Stimulated activated naive CD4-positive, alpha-beta T cell treated with Interleukin-2 at 50 U/mL for 16 hours (primary cell): ENCODE measurements at regions not wholly inside any gene's neighbourhood (a gene's known extent, or its start where the extent isn't known, plus 50 kb on each side); places are given as distances from the start of the nearest gene placed in this dataset.

Experiments
- DNase-seq: peaks from one replicate; lab custom pipeline; 2025; lab: John Stamatoyannopoulos, UW

GRCh38 chr2:145339646-145340045, 819.7 kb upstream of the ZEB2 start:
- no peak for DNase-seq

- no peak for DNase-seq
Observed at GRCh38 chr2:145332210-145332898, 812.4 kb upstream of the ZEB2 start.

GRCh38 chr2:145329971-145330370, 810.1 kb upstream of the ZEB2 start:
- no peak for DNase-seq

GRCh38 chr2:145325485-145325884, 805.6 kb upstream of the ZEB2 start:
- DNase-seq, result no peak

- DNase-seq, result no peak
Observed at GRCh38 chr2:145324748-145325147, 804.8 kb upstream of the ZEB2 start.

GRCh38 chr2:145323512-145323911, 803.6 kb upstream of the ZEB2 start:
- no peak for DNase-seq

- DNase-seq, result no peak
Observed at GRCh38 chr2:145321344-145321743, 801.4 kb upstream of the ZEB2 start.

- no peak for DNase-seq
Observed at GRCh38 chr2:145316496-145316895, 796.6 kb upstream of the ZEB2 start.

GRCh38 chr2:145315053-145315452, 795.1 kb upstream of the ZEB2 start:
- no peak for DNase-seq

GRCh38 chr2:145314119-145314633, 794.3 kb upstream of the ZEB2 start:
- no peak for DNase-seq

- no peak for DNase-seq
Observed at GRCh38 chr2:145305889-145306288, 786.0 kb upstream of the ZEB2 start.

- DNase-seq, result no peak
Observed at GRCh38 chr2:145304501-145304900, 784.6 kb upstream of the ZEB2 start.

- DNase-seq, result no peak
Observed at GRCh38 chr2:145303536-145303935, 783.6 kb upstream of the ZEB2 start.

GRCh38 chr2:145302886-145303285, 783.0 kb upstream of the ZEB2 start:
- DNase-seq, result no peak

- DNase-seq, result no peak
Observed at GRCh38 chr2:145302451-145302850, 782.5 kb upstream of the ZEB2 start.

- DNase-seq, result no peak
Observed at GRCh38 chr2:145299368-145299767, 779.4 kb upstream of the ZEB2 start.

- DNase-seq, result no peak
Observed at GRCh38 chr2:145292166-145292565, 772.2 kb upstream of the ZEB2 start.

- no peak for DNase-seq
Observed at GRCh38 chr2:145290986-145291385, 771.1 kb upstream of the ZEB2 start.

- DNase-seq, result no peak
Observed at GRCh38 chr2:145289946-145290345, 770.0 kb upstream of the ZEB2 start.

- DNase-seq, result no peak
Observed at GRCh38 chr2:145288650-145289496, 769.0 kb upstream of the ZEB2 start.

GRCh38 chr2:145287736-145288135, 767.8 kb upstream of the ZEB2 start:
- DNase-seq, result no peak

GRCh38 chr2:145286716-145287275, 766.9 kb upstream of the ZEB2 start:
- no peak for DNase-seq

GRCh38 chr2:145284551-145284950, 764.6 kb upstream of the ZEB2 start:
- no peak for DNase-seq
